Stimulated activated CD8-positive, alpha-beta memory T cell treated with anti-CD3 and anti-CD28 coated beads, Interleukin-7, amount 100 ng/mL, for 48 hours (primary cell): ENCODE measurements at regions not wholly inside any gene's neighbourhood (a gene's known extent, or its start where the extent isn't known, plus 50 kb on each side); places are given as distances from the start of the nearest gene placed in this dataset.

Experiments
- DNase-seq, 2 donors: peaks; one replicate each; pipeline ENCODE4 v3.0.0-alpha.2; 2020; ENCODE audit warnings: low read depth in 1 of 2; ENCODE audit errors: extremely low read depth in 1 of 2

GRCh38 chr14:97180304-97181200 is 383.4 kb downstream of the VRK1 start:
- no peak for DNase-seq

GRCh38 chr14:97185186-97185585 is 388.0 kb downstream of the VRK1 start:
- no peak for DNase-seq

GRCh38 chr14:97187916-97188315 is 390.7 kb downstream of the VRK1 start:
- no peak for DNase-seq

GRCh38 chr14:97196336-97196735 is 399.2 kb downstream of the VRK1 start:
- no peak for DNase-seq

- no peak for DNase-seq
Measured at GRCh38 chr14:97198813-97199212, 401.6 kb downstream of the VRK1 start.

GRCh38 chr14:97200245-97200644 is 403.1 kb downstream of the VRK1 start:
- DNase-seq = no peak

GRCh38 chr14:97206916-97207315 is 409.7 kb downstream of the VRK1 start:
- DNase-seq = no peak

GRCh38 chr14:97210202-97210601 is 413.0 kb downstream of the VRK1 start:
- no peak for DNase-seq

GRCh38 chr14:97212399-97212798 is 415.2 kb downstream of the VRK1 start:
- no peak for DNase-seq

- DNase-seq = no peak
Measured at GRCh38 chr14:97213720-97214119, 416.5 kb downstream of the VRK1 start.

GRCh38 chr14:97215263-97215969 is 418.2 kb downstream of the VRK1 start:
- no peak for DNase-seq

- no peak for DNase-seq
Measured at GRCh38 chr14:97217111-97217885, 420.1 kb downstream of the VRK1 start.

- no peak for DNase-seq
Measured at GRCh38 chr14:97218274-97218673, 421.1 kb downstream of the VRK1 start.

GRCh38 chr14:97218691-97219430 is 421.7 kb downstream of the VRK1 start:
- peak in 1 of 2 donors; percentile 4 for DNase-seq

GRCh38 chr14:97219431-97220017 is 422.3 kb downstream of the VRK1 start:
- no peak for DNase-seq

GRCh38 chr14:97221572-97222285 is 424.5 kb downstream of the VRK1 start:
- DNase-seq = no peak

GRCh38 chr14:97224016-97224415 is 426.8 kb downstream of the VRK1 start:
- DNase-seq = no peak

GRCh38 chr14:97230051-97230450 is 432.9 kb downstream of the VRK1 start:
- DNase-seq = no peak

- no peak for DNase-seq
Measured at GRCh38 chr14:97233319-97233985, 436.3 kb downstream of the VRK1 start.
